Testis (tissue), 2 donors: ENCODE measurements at regions not wholly inside any gene's neighbourhood (a gene's known extent, or its start where the extent isn't known, plus 50 kb on each side); places are given as distances from the start of the nearest gene placed in this dataset.

Source experiments
- DNase-seq: peaks from one replicate; pipeline ENCODE4 v3.0.0-alpha.2; 2019
- H3K27ac ChIP-seq, 2 donors: fragments of 200-600 bp; sonication (generic); one replicate each; pipeline ENCODE4 v1.5.1; 2019
- H3K27me3 ChIP-seq: fragments of 200-600 bp; sonication (generic); one replicate; pipeline ENCODE4 v1.5.1; 2019
- H3K36me3 ChIP-seq: fragments of 200-600 bp; sonication (generic); one replicate; pipeline ENCODE4 v1.5.1; 2017; ENCODE audit warnings: low read depth; ENCODE audit errors: missing control alignments
- H3K4me1 ChIP-seq: fragments of 200-600 bp; sonication (generic); one replicate; pipeline ENCODE4 v1.5.1; 2019
- H3K4me3 ChIP-seq, 2 donors: fragments of 200-600 bp; sonication (generic); one replicate each; pipeline ENCODE4 v1.5.1; 2017 to 2019
- H3K9me3 ChIP-seq: fragments of 200-600 bp; sonication (generic); one replicate; pipeline ENCODE4 v1.5.1; 2017
- CTCF ChIP-seq, 3 experiments: fragments of 450-650 bp in 2 of 3; fragments of 200-600 bp in 1 of 3; sonication (generic) in 1 of 3; IDR thresholded peaks; one replicate each; pipeline ENCODE4 v1.5.1; 2016 to 2019; ENCODE audit warnings: antibody characterized with exemption in 3 of 3, mild to moderate bottlenecking in 2 of 3, moderate library complexity in 1 of 3
- POLR2A ChIP-seq: fragments of 450-650 bp; IDR thresholded peaks from one replicate; pipeline ENCODE4 v1.6.1; 2017; ENCODE audit warnings: antibody characterized with exemption, mild to moderate bottlenecking, moderate library complexity
- WGBS, 2 donors: methylation state at CpG; one replicate each; pipeline ENCODE4 v1.1.5; 2018; 5-methylcytosine and 5-hydroxymethylcytosine counted together
- intact Hi-C: fragments of 100-400 bp; cut with DNase I; formaldehyde crosslinking; loops from one replicate; pipeline ENCODE4 v1.15.1; 2023; ENCODE audit warnings: low total_unique reads

GRCh38 chr9:119868694-119869093 lies 499.5 kb upstream of the BRINP1 start:
- intact Hi-C loops, result no loop called here
- DNase-seq, result no peak
- 40 to 48% methylated on average over 5 of the region's 5 CpGs for WGBS, 2 donors
- Histone ChIP-seq H3K36me3 (no peaks in the 10 kb centered on the region), H3K4me3 (no peak overlapping the region), H3K9me3 (no peaks in the 10 kb centered on the region), H3K27me3 (no peaks in the 10 kb centered on the region), H3K4me1 (peaks cover 4% of the 10 kb centered on the region), H3K27ac (no peak overlapping the region)
- TF ChIP-seq CTCF (IDR thresholded peaks at IDR 0.05) (no peak), POLR2A (no peak)

- H3K9me3 ChIP-seq, result no peaks in the 10 kb centered on the region
- no peaks in the 10 kb centered on the region for H3K36me3 ChIP-seq
- H3K4me1 ChIP-seq, result peaks cover 5% of the 10 kb centered on the region
- H3K27me3 ChIP-seq, result no peaks in the 10 kb centered on the region
- no peak overlapping the region for H3K4me3 ChIP-seq
- no peak overlapping the region for H3K27ac ChIP-seq
- no peak for DNase-seq
- intact Hi-C loops, result no loop called here
- no peak for TF ChIP-seq POLR2A
- TF ChIP-seq CTCF (IDR thresholded peaks at IDR 0.05), result no peak
Observed at GRCh38 chr9:119861842-119862241, 492.6 kb upstream of the BRINP1 start.

- no peak for DNase-seq
Observed at GRCh38 chr9:119859128-119859527, 489.9 kb upstream of the BRINP1 start.

GRCh38 chr9:119853126-119853525 lies 483.9 kb upstream of the BRINP1 start:
- Histone ChIP-seq H3K4me3 (no peak overlapping the region), H3K4me1 (no peaks in the 10 kb centered on the region), H3K27ac (no peak overlapping the region), H3K27me3 (no peaks in the 10 kb centered on the region), H3K36me3 (no peaks in the 10 kb centered on the region), H3K9me3 (no peaks in the 10 kb centered on the region)
- no peak for TF ChIP-seq POLR2A
- TF ChIP-seq CTCF (IDR thresholded peaks at IDR 0.05), result no peak
- intact Hi-C loops, result no loop called here
- no peak for DNase-seq

More at GRCh38 chr9:119859128-119859527, 489.9 kb upstream of the BRINP1 start:
- Histone ChIP-seq H3K4me3 (no peak overlapping the region), H3K4me1 (peaks cover 5% of the 10 kb centered on the region), H3K9me3 (no peaks in the 10 kb centered on the region), H3K36me3 (no peaks in the 10 kb centered on the region), H3K27me3 (no peaks in the 10 kb centered on the region), H3K27ac (no peak overlapping the region)
- TF ChIP-seq POLR2A (no peak), CTCF (IDR thresholded peaks at IDR 0.05) (no peak)
- 54 to 55% methylated on average over 2 of the region's 2 CpGs for WGBS, 2 donors
- intact Hi-C loops, result no loop called here

GRCh38 chr9:119852390-119852789 lies 483.2 kb upstream of the BRINP1 start:
- Histone ChIP-seq H3K27ac (no peak overlapping the region), H3K9me3 (no peaks in the 10 kb centered on the region), H3K36me3 (no peaks in the 10 kb centered on the region), H3K27me3 (no peaks in the 10 kb centered on the region), H3K4me1 (no peaks in the 10 kb centered on the region), H3K4me3 (no peak overlapping the region)
- WGBS, 2 donors, result 59 to 73% methylated on average over 7 of the region's 7 CpGs
- DNase-seq, result no peak
- TF ChIP-seq CTCF (IDR thresholded peaks at IDR 0.05), result no peak
- no peak for TF ChIP-seq POLR2A
- intact Hi-C loops, result no loop called here
